HG03139 (cell line): ENCODE measurements at regions not wholly inside any gene's neighbourhood (a gene's known extent, or its start where the extent isn't known, plus 50 kb on each side); places are given as distances from the start of the nearest gene placed in this dataset.

Experiments used
- ATAC-seq: cut with Tn5 transposase; IDR thresholded peaks from one replicate; pipeline ENCODE4 v1.9.1; 2021; ENCODE audit not compliant: unreplicated experiment

GRCh38 chr5:62689599-62690368 is 111.2 kb downstream of the LRRC70 start:
- ATAC-seq = no peak

- ATAC-seq = no peak
Observed at GRCh38 chr5:62686692-62687091, 108.1 kb downstream of the LRRC70 start.

GRCh38 chr5:62685221-62685620 is 106.6 kb downstream of the LRRC70 start:
- no peak for ATAC-seq

GRCh38 chr5:62684310-62684709 is 105.7 kb downstream of the LRRC70 start:
- no peak for ATAC-seq

- ATAC-seq = no peak
Observed at GRCh38 chr5:62682059-62682458, 103.4 kb downstream of the LRRC70 start.

- no peak for ATAC-seq
Observed at GRCh38 chr5:62681117-62681850, 102.7 kb downstream of the LRRC70 start.

- no peak for ATAC-seq
Observed at GRCh38 chr5:62680121-62680520, 101.5 kb downstream of the LRRC70 start.
